B cell (primary cell): ENCODE measurements at regions not wholly inside any gene's neighbourhood (a gene's known extent, or its start where the extent isn't known, plus 50 kb on each side); places are given as distances from the start of the nearest gene placed in this dataset.

ENCODE experiments used
- ATAC-seq: fragments of 200-7000 bp; cut with Tn5 transposase; one replicate; pipeline ENCODE4 v1.10.0; 2021; ENCODE audit warnings: low read depth, mild to moderate bottlenecking, moderate number of reproducible peaks, moderate library complexity
- CTCF ChIA-PET: fragments of 350-600 bp; sonication (Branson Sonifier 250); formaldehyde crosslinking; loops from one replicate; lab custom pipeline; 2021; ENCODE audit warnings: antibody characterized with exemption, inconsistent platforms; lab: Charles Lee
- POLR2A ChIA-PET: fragments of 350-600 bp; sonication (Branson Sonifier 250); formaldehyde crosslinking; loops from one replicate; lab custom pipeline; 2021; ENCODE audit warnings: antibody characterized with exemption; lab: Charles Lee
- DNase-seq: peaks from one replicate; pipeline ENCODE4 v3.0.0; 2013
- H2AFZ ChIP-seq: 2 replicates; pipeline ENCODE4 v1.6.1; 2012; ENCODE audit warnings: mild to moderate bottlenecking, low read depth, low read length; ENCODE audit not compliant: insufficient read depth, poor library complexity, severe bottlenecking
- H3K27ac ChIP-seq, 2 donors: 1 replicate in 1 of 2; 2 replicates in 1 of 2; pipeline ENCODE4 v1.5.1; 2012 to 2013; ENCODE audit warnings: low read length in 2 of 2, mild to moderate bottlenecking in 2 of 2, moderate library complexity in 1 of 2
- H3K27me3 ChIP-seq, 4 experiments: fragments of 200-600 bp in 1 of 4; sonication (generic) in 1 of 4; replicated peaks in 1 of 4; 1 replicate in 2 of 4; 2 replicates in 2 of 4; pipeline versions ENCODE4 v1.6.1 to v1.7.0; 2013 to 2016; ENCODE audit warnings: low read length in 3 of 4, mild to moderate bottlenecking in 2 of 4, mixed read lengths in 1 of 4, moderate library complexity in 1 of 4; ENCODE audit not compliant: insufficient read depth in 4 of 4, control insufficient read depth in 3 of 4; ENCODE audit errors: control extremely low read depth in 1 of 4
- H3K36me3 ChIP-seq, 2 experiments: replicated peaks in 1 of 2; 1 replicate in 1 of 2; 2 replicates in 1 of 2; pipeline versions ENCODE4 v1.6.1 to v1.7.1; 2013; ENCODE audit warnings: low read length in 1 of 2; ENCODE audit not compliant: insufficient read depth in 2 of 2, control insufficient read depth in 1 of 2; ENCODE audit errors: control extremely low read depth in 1 of 2, extremely low read depth in 1 of 2
- H3K4me1 ChIP-seq, 2 donors: fragments of 200-600 bp in 1 of 2; sonication (generic) in 1 of 2; 1 replicate in 1 of 2; 2 replicates in 1 of 2; pipeline versions ENCODE4 v1.5.1 to v1.6.1; 2013 to 2017; ENCODE audit warnings: low read length in 2 of 2; ENCODE audit not compliant: control insufficient read depth in 2 of 2, insufficient read depth in 2 of 2
- H3K4me2 ChIP-seq: replicated peaks from 2 replicates; pipeline ENCODE3; 2012; ENCODE audit warnings: mild to moderate bottlenecking, low read depth, low read length; ENCODE audit not compliant: poor library complexity, severe bottlenecking
- H3K4me3 ChIP-seq, 5 experiments: fragments of 200-600 bp in 1 of 5; sonication (generic) in 1 of 5; 1 replicate in 3 of 5; 2 replicates in 2 of 5; pipeline versions ENCODE4 v1.5.1 to v1.7.0; 2011 to 2016; ENCODE audit warnings: low read length in 4 of 5, mild to moderate bottlenecking in 4 of 5, low read depth in 2 of 5, control low read depth in 1 of 5, moderate library complexity in 1 of 5; ENCODE audit not compliant: insufficient read depth in 1 of 5; ENCODE audit errors: control extremely low read depth in 1 of 5, extremely low read depth in 1 of 5
- H3K79me2 ChIP-seq: fragments of 200-600 bp; sonication (generic); one replicate; pipeline ENCODE4 v1.6.0; 2016; ENCODE audit warnings: low read length; ENCODE audit not compliant: control insufficient read depth, insufficient read depth
- H3K9ac ChIP-seq: fragments of 200-600 bp; sonication (generic); 2 replicates; pipeline ENCODE4 v1.6.1; 2017; ENCODE audit warnings: mild to moderate bottlenecking, low read length, moderate library complexity
- H3K9me3 ChIP-seq, 3 donors: one replicate each; pipeline versions ENCODE4 v1.6.1 to v1.7.1; 2013; ENCODE audit warnings: low read length in 2 of 3; ENCODE audit not compliant: control insufficient read depth in 2 of 3, insufficient read depth in 1 of 3; ENCODE audit errors: control extremely low read depth in 1 of 3
- H4K20me1 ChIP-seq: 2 replicates; pipeline ENCODE4 v1.6.0; 2012; ENCODE audit warnings: mild to moderate bottlenecking, low read length; ENCODE audit not compliant: insufficient read depth, control insufficient read depth, poor library complexity, severe bottlenecking
- H3K27ac Mint-ChIP-seq: one replicate; pipeline ENCODE4 v1.8.0; 2021; ENCODE audit warnings: mixed read lengths
- H3K27me3 Mint-ChIP-seq: one replicate; pipeline ENCODE4 v1.8.0; 2021; ENCODE audit warnings: mixed read lengths
- H3K4me1 Mint-ChIP-seq: one replicate; pipeline ENCODE4 v1.8.0; 2021; ENCODE audit warnings: mixed read lengths
- H3K4me3 Mint-ChIP-seq: one replicate; pipeline ENCODE4 v1.8.0; 2021; ENCODE audit warnings: mixed read lengths
- H3K9me3 Mint-ChIP-seq: one replicate; pipeline ENCODE4 v1.8.0; 2022; ENCODE audit warnings: mixed read lengths; ENCODE audit not compliant: insufficient read depth
- CTCF ChIP-seq: fragments of 200-600 bp; IDR thresholded peaks from one replicate; pipeline ENCODE4 v1.8.0; 2022; ENCODE audit warnings: antibody characterized with exemption, mild to moderate bottlenecking
- EZH2 ChIP-seq: IDR thresholded peaks from 2 replicates; pipeline ENCODE4 v1.6.1; 2012; ENCODE audit warnings: borderline replicate concordance, low read depth, mild to moderate bottlenecking, moderate library complexity, low read length; ENCODE audit not compliant: insufficient read depth, poor library complexity, severe bottlenecking
- WGBS: methylation state at CpG from one replicate; pipeline ENCODE4 v1.1.5; 2013; ENCODE audit warnings: missing lambda C conversion rate; ENCODE audit not compliant: insufficient coverage; 5-methylcytosine and 5-hydroxymethylcytosine counted together
- intact Hi-C: fragments of 100-400 bp; cut with micrococcal nuclease; formaldehyde crosslinking; loops from one replicate; pipeline ENCODE4 v1.10.0; 2022

GRCh38 chr10:55369670-55370420, 568.8 kb upstream of the PCDH15 start:
- CTCF ChIA-PET = no interaction called here

GRCh38 chr10:55368467-55368866, 567.4 kb upstream of the PCDH15 start:
- no peak overlapping the region for H3K27ac Mint-ChIP-seq
- TF ChIP-seq EZH2 (no peak), CTCF (no peak)
- no peaks in the 10 kb centered on the region for H3K27me3 Mint-ChIP-seq
- Histone ChIP-seq H3K36me3 (no peaks in the 10 kb centered on the region), H3K79me2 (no peaks in the 10 kb centered on the region), H3K9ac (no peak overlapping the region), H3K9me3 (no peaks in the 10 kb centered on the region), H3K4me1 (no peaks in the 10 kb centered on the region), H2AFZ (no peak overlapping the region), H3K4me3 (no peak overlapping the region), H3K27me3 (no peaks in the 10 kb centered on the region), H3K27ac (no peak overlapping the region), H3K4me2 (no peak overlapping the region), H4K20me1 (no peaks in the 10 kb centered on the region)
- CTCF ChIA-PET = no interaction called here
- H3K9me3 Mint-ChIP-seq = no peaks in the 10 kb centered on the region
- no peak for ATAC-seq
- no peaks in the 10 kb centered on the region for H3K4me1 Mint-ChIP-seq
- POLR2A ChIA-PET = no interaction called here
- intact Hi-C loops = no loop called here
- no CpG with 5 or more reads among the region's 2 CpGs for WGBS
- no peak overlapping the region for H3K4me3 Mint-ChIP-seq
- no peak for DNase-seq

More at GRCh38 chr10:55369670-55370420, 568.8 kb upstream of the PCDH15 start:
- TF ChIP-seq CTCF (no peak), EZH2 (no peak)
- no peaks in the 10 kb centered on the region for H3K9me3 Mint-ChIP-seq
- no peak overlapping the region for H3K4me3 Mint-ChIP-seq
- Histone ChIP-seq H3K9ac (no peak overlapping the region), H3K27ac (no peak overlapping the region), H3K4me1 (no peaks in the 10 kb centered on the region), H3K9me3 (no peaks in the 10 kb centered on the region), H3K4me2 (no peak overlapping the region), H2AFZ (no peak overlapping the region), H3K4me3 (no peak overlapping the region), H3K27me3 (no peaks in the 10 kb centered on the region), H4K20me1 (no peaks in the 10 kb centered on the region), H3K79me2 (no peaks in the 10 kb centered on the region), H3K36me3 (no peaks in the 10 kb centered on the region)
- H3K27me3 Mint-ChIP-seq = no peaks in the 10 kb centered on the region
- POLR2A ChIA-PET = no interaction called here
- no peaks in the 10 kb centered on the region for H3K4me1 Mint-ChIP-seq
- WGBS = no CpG with 5 or more reads among the region's 1 CpG
- ATAC-seq (no peak), DNase-seq (no peak)
- intact Hi-C loops = no loop called here
- H3K27ac Mint-ChIP-seq = no peak overlapping the region
